Dermis blood vessel endothelial cell (primary cell): ENCODE measurements at regions not wholly inside any gene's neighbourhood (a gene's known extent, or its start where the extent isn't known, plus 50 kb on each side); places are given as distances from the start of the nearest gene placed in this dataset.

Source experiments
- DNase-seq: peaks from one replicate; pipeline ENCODE4 v3.0.0; 2010

- DNase-seq: no peak
These were observed 131.4 kb upstream of the UBASH3B start for GRCh38 chr11:122523846-122524805.

- no peak for DNase-seq
These were observed 133.9 kb upstream of the UBASH3B start for GRCh38 chr11:122521626-122522025.

GRCh38 chr11:122517403-122518379 is 137.8 kb upstream of the UBASH3B start:
- no peak for DNase-seq

GRCh38 chr11:122516686-122517085 is 138.8 kb upstream of the UBASH3B start:
- no peak for DNase-seq

GRCh38 chr11:122513997-122514396 is 141.5 kb upstream of the UBASH3B start:
- no peak for DNase-seq

- no peak for DNase-seq
These were observed 142.2 kb upstream of the UBASH3B start for GRCh38 chr11:122513328-122513727.

DNA sequence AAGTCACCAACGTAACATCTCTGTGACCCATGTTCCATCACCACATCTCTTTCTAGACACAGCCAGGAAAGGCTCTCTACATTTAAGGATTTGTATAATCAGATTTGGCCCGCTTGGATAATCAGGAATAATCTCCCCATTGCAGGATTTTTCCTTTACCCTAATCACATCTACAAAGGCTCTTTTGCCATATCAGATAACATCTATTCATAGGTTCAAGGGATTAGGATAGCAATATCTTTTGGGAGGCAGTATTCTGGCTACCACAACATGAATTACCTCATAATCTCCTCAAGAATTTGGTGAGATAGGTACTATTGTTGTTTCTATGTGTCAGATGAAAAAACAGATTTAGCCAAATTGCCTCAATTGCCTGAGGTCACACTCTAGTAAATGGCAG is 142.8 kb upstream of the UBASH3B start:
- DNase-seq: no peak

GRCh38 chr11:122509899-122510298 is 145.6 kb upstream of the UBASH3B start:
- DNase-seq: no peak

- DNase-seq: no peak
These were observed 146.4 kb upstream of the UBASH3B start for GRCh38 chr11:122509091-122509490.

DNA sequence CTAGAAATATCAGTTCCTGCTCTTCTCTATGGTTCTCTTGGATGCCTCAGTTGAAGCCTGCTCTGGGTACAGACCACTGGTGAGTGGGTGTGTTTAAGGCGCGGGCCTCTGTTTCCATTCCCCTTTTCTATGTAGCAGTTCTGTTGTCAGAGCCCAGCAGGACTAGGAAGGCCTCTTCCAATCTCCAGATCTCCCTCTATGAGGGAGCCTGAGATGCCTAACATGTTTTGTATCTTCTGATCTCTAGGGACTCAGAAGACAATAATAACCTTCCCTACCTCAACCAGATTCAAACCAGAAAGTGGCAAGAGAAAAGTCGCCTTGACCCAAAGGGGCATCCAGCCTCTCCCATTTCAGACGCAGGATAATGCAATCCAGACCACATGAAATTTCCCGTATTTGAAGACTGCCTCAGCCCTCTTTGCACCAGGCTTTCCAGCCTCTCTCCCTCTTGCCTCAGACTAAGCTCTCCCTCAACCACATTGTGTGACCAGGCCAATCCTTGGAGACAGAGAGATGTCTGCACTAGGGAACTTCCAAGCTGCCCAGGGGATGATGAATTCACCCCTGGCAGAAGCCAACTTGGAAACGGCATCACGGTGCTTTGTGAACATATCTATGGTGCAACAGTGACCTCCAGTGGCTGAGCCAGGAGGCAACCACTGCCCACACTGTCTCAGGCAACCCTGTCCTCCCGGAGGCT is 150.1 kb upstream of the UBASH3B start:
- DNase-seq: peak; percentile 87

DNA sequence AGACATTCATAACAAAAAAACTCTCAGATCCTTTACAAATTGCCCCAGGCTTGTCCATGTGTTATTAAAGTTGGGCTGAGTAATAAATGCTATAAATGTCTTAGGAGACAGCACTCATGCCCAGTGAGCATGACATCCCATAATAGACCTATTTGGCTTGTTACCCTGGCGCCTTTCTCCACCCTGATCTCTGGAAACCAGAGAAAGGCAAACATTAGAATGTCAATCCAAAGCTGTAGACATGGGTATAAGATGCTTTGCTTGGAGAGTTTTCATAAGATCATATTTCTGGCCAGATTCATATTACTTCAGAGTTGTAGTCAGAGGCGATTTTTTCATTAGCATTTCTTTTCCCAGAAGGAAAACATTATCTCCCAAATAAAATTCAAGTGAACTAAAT is 161.3 kb upstream of the UBASH3B start:
- DNase-seq: no peak

- DNase-seq: peak; percentile 94
These were observed 164.0 kb upstream of the UBASH3B start for GRCh38 chr11:122491509-122491908.

DNA sequence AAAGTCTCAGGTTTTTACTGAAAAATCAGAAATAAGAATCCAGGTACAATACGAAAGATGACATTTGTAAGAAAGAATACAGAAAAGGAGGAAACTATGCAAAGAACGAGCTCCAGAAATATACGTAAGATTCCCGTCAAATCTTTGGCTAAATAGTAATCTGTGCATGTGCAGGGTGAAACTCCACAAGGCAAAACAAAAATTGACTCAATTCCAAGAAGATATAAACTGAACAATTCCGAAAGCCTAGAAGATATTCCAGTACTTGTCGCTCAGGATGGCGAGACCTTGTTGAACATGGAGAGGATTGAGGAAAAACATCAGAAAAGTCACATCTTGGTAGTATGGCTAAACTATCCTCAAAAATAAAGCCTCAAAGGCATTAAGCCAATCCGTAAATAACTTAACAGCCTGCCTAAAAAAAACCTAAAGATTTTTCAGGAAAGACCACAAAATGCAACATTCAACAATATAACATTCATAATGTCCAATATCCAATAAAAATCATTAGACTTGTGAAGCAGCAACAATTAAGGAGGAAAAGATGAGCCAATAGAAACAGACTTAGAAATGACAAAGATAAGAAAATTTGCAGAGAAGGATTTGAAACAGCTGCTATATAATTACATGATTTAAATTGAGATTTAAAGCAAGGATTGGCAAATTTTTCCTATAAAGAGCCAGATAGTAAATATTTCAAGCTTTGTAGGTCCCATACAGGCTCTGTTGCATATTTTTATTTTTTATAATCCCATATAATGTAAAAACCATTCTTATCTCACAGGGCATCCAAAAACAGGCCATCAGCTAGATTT is 166.4 kb upstream of the UBASH3B start:
- no peak for DNase-seq

DNA sequence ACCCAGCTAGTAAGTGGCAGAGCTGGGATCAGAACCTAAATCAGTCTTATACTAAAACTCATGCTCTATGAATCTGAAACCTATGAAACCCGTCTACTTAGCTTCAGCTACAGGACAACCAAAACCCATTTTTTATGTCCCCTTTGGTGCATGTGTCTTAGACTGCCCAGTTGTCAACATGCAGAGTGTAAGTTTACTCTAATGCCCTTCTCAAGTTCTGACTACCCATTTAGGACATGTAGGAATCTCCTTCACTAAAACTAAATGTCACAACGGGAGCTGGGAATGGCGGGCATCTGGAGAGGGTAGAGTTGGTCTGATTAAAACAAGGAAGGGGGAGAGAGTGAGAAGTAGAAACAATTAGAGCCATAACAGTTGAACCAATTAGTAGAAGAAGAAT is 167.9 kb upstream of the UBASH3B start:
- no peak for DNase-seq

DNA sequence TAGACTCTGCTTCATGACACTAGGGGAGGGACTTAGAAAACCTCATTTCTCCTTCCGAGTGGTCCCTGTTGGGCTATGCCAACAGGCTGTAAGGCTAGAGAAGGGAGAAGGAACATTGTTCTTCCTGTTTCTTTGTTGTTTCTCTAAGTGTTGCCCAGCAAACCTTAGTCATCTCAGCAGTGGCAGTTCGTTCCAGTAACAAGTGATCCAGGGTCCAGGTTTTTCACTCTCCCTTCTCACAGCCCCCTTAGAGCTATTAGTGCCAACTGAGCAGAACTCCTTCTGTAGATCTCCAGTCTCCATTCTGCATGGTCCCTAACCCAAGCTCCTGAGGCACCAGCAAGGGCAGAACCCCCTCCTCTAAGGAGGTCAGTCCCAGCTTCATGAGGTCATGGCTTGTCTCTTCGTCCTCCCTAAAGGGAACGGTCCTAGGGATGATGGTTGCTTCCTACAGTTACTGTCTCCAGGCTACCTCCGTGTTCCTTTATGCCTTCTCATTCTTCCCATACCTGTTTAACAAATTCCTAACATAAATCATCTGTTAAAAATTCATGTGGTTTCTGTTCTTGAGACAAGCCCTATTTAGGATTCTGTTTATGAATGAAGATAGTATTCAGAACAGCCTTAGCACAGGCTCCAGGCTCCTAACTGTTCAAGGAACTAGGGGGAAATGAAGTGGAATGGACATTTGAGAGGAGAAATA is 168.6 kb upstream of the UBASH3B start:
- peak; percentile 72 for DNase-seq

DNA sequence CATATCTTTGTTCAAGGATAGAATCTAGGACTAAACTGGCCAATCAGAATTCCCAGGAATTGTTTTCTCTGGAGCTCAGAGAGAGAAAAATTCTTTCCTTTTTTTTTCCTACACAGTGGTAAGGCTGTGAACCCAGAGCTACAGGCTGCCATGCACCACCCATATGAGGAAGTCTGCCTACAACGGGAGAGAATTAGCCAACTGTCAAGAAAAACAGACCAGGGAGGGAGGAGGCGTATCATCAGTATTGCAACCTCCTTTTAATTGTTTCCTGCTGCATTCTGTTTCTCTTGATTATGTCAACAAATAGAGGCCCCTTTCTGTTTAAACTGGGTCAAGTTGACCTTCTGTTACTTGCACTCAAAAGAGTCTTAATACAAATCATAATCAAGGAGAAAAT is 176.5 kb upstream of the UBASH3B start:
- DNase-seq: no peak

GRCh38 chr11:122468965-122469364 is 186.6 kb upstream of the UBASH3B start:
- no peak for DNase-seq

GRCh38 chr11:122463530-122463929 is 192.0 kb upstream of the UBASH3B start:
- no peak for DNase-seq

GRCh38 chr11:122459064-122459463 is 196.5 kb upstream of the UBASH3B start:
- DNase-seq: no peak

DNA sequence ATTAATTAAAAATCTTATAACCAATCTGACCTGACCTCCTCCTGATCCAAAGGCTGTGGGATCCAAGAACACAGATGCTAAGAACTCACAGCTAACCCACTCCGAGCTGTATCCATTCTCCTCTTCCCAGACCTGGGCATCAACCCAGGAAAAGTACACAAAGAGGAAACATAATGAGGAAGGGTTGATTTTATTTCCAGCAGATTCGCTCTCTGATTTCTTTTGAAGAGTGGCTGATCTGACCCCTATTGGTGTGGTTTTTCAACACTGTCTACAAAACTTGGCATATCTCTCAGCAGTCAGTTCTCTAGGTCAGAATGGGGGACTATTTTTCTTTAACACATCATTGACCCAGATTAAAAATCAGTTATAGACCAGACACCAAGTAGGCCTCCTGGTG is 201.9 kb upstream of the UBASH3B start:
- no peak for DNase-seq

DNA sequence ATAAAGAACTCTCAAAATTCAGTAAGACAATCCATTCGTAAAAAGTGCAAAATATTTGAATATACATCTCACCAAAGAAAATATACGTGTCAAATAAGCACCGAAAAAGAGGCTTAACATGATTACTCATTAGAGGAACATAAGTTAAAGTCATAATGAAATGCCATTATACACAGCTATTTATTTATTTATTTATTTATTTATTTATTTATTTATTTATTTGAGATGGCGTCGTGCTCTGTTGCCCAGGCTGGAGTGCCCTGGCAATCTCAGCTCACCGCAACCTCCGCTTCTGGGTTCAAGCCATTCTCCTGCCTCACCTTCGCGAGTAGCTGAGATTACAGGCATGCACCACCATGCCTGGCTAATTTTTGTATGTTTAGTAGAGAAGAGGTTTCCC is 203.6 kb upstream of the UBASH3B start:
- DNase-seq: no peak
